ENCODE measurements at regions not wholly inside any gene's neighbourhood (a gene's known extent, or its start where the extent isn't known, plus 50 kb on each side); places are given as distances from the start of the nearest gene placed in this dataset.

DNA sequence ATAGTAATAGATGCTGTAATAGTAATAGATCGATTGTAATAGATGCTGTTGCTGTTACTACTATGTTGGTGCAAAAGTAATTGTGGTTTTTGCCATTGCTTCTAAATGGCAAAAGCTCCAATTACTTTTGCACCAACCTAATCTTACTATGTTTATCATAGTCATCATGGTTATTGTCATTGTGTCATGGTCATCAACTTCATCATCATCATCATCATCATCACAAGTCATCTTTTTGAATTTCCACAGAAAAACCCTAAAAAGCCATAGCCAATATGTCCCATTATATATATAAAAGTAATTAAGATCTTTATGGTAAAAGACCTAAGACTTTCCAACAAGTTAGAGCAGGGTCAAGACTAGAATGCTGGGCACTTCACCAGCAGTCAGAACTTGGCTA lies 435.1 kb upstream of the MARCKS start:
- in situ Hi-C loops (cut with HindIII; ENCODE audit: low sequenced_read_pairs): no loop called here

DNA sequence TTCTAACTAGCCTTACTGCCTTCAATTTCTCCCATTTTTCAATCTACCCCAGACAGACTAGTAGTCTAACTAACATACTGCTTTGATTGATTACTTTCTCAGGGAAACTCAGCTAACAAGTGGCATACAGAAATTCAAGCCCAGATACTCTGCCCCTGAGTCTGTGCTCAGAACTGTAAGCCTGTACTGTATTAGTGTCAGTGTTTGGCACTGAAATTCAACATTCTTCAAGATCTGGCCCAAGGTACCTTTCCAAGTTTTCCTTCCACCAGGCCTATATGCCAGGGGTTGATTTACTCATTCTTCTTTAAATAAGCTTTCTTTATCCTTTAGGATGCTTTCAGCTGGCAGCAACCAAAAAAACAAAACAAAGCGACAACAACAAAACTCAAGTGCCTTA lies 433.2 kb upstream of the MARCKS start:
- in situ Hi-C loops (cut with HindIII; ENCODE audit: low sequenced_read_pairs): no loop called here

DNA sequence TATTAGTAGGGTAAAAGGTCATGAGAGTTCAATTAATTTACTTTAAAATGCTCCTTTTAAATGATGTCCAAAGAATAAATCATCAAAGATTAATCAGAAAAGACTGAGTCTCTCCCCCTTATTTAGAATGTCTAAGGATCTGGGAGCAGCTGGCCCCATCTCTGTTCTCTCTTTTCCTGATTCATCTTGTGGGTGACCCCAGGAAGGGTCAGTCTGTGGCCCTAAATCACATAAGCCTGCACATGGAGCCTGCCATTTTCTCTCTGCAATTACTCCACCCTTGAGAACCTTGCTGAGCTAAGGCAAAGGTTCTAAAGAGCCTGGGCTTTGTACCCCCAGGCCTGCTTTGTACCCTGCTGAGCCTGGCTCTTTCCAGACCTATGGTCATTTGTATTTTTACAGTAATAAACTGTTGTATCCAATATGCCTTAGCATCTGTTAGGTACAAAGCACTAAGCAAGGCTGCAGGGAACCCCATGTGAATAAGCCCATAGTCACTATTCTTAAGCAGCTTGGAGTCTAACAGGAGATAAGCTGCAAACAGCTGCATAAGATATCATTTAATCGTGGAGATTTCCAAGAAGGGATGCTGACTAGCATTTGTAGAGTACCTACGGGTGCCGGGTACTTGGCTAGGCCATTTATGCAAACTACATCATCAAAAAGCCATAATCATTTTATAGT lies 431.0 kb upstream of the MARCKS start:
- in situ Hi-C loops (cut with HindIII; ENCODE audit: low sequenced_read_pairs): no loop called here

DNA sequence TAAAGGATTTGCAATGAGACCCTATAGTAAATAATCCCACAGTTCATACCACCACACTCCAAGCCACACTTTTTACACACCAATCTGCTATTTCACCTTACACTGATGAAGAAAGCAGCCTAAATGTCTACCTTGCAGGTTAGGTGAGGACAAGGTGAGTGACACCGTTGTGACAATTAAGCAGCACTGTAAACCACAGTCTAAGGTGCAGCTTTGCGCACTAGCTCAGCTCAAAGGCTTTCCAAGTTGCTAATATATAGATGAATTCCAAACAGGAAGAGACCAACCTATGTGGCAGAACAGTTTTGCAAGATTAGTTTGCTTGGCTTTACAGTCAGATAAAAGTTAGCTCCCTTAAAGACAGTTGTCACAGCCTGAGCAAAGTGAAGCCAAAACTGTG lies 429.5 kb upstream of the MARCKS start:
- in situ Hi-C loops (cut with HindIII; ENCODE audit: low sequenced_read_pairs): no loop called here

DNA sequence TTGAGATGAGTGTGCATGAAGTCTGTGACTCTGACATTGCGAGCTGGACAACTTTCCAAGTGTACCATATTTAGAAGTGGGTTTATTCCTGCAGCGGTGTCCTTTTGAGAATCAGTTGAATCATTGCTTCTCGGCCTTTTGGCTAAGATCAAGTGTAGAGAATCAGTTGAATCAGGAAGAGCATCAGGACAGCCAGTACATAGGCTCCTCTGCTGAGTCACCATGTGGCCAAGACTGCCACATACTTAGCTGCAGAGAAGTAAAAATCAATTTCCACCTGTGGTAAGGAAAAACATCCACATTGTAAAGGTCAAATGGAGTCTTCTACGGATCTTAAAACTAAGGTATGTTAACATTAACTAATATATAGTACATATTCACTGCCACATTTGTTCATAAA lies 428.4 kb upstream of the MARCKS start:
- in situ Hi-C loops (cut with HindIII; ENCODE audit: low sequenced_read_pairs): no loop called here

DNA sequence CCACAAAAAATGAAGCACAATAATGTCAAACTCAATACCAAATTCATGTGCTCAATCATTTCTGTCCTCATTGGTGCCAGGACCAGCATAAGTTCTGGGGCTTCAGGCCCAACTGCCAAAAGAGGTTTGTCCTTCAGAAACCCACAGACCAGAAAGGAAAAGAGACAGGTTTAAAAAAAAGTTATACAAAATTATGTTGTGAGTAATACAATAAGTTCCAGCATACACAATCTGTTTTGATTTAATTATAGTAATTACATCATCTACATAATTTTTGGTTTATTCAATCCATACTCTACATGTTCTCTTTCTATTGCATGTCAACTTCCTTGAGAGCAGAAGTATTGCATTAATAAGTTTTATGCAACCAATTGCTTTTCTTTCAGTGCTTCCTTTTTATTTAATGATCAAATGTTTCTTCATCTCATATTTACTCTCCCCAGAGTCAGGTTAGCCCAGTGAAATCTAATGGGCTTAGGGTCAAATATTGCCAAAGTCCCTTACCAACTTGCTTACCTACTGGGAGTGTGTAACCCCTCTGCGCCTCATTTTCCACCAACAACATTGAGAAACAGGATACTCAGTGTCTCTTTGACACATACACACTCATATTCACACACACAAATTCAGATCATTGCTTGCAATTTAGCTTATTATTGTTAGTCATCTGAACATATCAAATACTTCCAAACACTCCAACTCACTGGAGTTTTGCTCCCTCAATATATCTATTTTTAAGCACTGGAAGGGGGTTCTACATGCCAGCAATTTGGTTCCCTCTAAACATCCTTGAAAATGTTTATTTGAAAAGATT lies 424.4 kb upstream of the MARCKS start:
- in situ Hi-C loops (cut with HindIII; ENCODE audit: low sequenced_read_pairs): no loop called here

DNA sequence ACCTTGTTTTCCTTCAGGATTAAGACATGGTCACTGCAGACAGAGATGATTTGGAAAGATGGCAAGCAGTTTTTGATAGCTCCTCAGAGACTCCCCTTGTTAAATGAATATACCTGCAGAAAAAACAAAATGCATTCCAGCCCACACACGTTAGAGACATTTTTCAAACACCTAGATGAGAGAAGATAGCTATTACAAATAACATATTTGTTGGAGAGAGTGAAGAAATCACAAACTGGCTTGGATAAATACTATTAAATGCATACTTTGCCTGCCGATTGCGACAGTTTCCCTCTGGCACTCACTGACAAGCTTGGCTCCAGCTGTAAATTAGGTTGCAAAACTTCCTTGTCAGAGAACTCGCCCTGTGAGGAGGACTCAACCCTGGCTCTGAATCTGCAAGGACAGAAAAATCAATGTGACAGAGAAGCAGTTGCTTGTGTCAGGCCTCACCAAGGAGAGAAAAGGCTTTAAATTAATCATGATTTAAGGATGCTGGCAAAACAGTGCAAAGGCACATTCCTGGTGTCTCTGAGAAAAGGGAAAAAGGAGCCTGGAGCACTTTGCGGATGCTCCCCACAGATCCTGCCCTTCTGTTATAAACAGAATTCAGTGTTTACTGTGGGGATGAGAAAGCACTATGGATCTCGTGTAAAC lies 423.7 kb upstream of the MARCKS start:
- in situ Hi-C loops (cut with HindIII; ENCODE audit: low sequenced_read_pairs): no loop called here

DNA sequence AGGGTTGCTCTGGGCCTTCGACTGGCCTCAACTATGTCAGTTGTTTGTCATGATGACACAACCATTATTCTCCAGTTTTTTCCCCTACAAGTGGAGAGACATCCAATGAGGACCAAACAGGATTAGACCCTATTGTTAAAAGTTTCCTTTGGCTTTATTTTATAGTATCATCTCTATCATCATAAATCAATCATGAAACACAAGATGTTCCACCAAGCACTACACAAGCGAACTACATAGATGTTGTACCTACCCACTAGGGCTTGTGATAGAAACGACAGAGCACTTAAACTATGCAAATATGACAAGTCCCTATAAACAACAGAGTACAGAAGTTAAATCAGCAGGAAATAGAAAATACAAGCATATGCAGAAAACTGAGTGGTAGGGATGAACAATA lies 422.5 kb upstream of the MARCKS start:
- in situ Hi-C loops (cut with HindIII; ENCODE audit: low sequenced_read_pairs): no loop called here

DNA sequence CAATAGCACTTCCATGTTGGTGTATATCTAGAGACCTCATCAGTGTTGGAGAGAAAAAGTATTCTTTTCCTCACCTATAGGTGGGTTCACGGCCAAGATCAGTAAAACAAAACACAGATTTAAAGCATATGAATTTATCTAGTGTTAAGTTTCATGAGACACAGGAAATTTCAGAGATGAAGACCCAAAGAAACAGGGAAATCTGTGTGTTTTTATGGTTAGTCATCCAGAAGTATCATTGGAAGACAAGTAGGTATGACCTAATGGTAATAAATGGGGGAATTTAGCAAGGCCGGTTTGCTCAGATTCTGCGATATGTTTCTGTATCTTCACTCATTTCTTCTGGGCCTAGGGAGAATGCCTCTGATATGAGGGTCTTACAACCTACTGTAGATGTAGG lies 419.6 kb upstream of the MARCKS start:
- in situ Hi-C loops (cut with HindIII; ENCODE audit: low sequenced_read_pairs): no loop called here

DNA sequence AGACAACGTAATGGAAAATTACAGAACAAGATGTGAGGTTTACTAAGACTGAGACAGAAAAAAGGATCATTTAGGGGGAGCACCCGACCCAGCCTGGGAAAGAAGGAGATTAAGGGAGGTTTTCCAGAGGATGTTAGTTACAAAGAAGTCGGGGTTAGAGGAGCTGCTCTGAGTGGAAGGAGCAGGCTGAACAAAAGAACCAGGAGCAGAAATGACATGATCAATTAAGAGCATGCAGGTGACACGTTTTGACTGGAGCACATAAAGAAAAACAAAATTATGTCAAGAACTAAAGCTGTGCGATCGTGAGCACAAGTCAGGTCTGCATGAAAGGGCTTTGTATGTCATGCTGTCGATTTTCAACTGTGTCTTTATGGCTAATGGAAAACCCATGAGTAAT lies 417.3 kb upstream of the MARCKS start:
- in situ Hi-C loops (cut with HindIII; ENCODE audit: low sequenced_read_pairs): no loop called here

DNA sequence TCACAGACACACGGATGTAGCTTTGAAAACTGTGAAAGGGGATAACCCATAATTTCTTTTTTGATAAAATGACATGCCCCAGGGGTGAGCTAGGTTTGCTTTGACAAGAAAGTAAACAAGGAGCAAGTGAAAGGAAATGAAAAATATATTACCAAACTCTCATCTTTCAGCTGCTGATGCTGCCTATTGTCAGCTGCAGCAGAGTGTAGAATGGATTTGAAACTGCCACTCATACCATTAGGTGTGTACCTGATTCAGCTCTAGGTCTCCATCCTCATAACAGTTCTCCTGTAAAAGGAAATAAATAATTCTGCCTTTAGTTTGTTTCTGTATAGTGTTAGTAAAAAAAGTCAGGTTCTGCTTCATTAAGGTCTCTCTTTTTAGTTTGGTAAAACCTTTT lies 415.1 kb upstream of the MARCKS start:
- in situ Hi-C loops (cut with HindIII; ENCODE audit: low sequenced_read_pairs): no loop called here

DNA sequence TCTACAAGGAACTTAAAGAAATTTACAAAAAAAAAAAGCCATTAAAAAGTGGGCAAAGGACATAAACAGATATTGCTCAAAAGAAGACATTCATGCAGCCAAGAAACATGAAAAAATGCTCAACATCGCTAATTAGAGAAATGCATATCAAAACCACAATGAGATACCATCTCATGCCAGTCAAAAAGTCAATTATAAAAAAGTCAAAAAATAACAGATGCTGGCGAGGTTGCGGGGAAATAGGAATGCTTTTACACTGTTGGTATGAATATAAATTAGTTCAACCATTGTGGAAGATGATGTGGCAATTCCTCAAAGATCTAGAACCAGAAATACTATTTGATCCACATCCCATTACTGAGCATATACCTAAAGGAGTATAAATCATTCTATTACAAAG lies 411.9 kb upstream of the MARCKS start:
- in situ Hi-C loops (cut with HindIII; ENCODE audit: low sequenced_read_pairs): no loop called here

DNA sequence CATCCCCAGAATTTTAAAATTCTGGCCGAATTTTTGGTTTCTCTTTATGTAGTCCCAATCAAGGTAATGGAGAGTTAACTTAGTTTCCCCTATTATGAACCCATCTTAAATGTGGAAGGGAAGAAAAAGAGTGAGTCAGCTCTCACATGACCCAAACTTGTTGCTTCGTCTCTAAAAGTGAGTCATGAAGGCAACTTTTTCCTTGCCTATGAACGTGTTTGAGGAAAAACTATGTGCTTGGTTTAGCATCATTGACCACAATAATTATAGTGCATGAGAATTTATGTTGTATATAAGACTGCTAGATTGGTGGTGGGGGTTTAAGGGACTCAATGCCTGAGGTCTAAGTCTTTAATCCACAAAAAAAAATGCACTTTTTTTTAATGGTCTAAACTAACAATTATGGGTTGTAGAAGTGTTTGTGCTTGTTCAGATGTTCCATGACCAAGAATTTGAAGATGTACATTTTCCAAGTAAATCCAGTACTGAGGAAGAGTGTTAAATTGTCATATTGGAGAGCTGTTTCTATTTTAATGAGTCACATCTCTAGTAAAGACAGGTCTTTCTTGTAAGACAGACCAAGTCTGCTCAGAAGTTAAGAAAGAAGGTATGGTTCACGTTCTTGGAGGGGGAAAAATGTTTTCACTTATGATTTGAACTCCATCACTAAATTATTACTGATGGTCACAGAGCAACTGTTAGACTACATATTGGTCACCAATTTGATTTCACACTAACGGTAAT lies 409.9 kb upstream of the MARCKS start:
- in situ Hi-C loops (cut with HindIII; ENCODE audit: low sequenced_read_pairs): no loop called here

DNA sequence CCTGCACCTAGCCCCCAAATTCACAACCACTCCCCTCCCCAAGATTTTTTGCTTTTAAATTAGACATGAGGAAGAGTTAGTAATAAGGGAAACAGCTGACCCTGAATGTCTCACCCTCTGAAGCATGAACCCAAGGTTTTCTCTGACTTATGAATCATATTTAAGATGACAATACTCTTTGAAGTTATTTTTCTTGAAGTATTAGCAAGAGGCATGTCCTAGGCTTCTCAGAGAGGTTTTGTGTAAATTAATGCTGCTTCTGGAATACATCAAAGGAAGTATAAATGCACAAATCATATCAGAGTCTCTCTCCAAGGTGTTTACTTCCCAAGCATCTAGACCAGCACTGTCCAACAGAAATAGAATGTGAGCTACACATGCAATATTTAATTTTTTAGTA lies 408.1 kb upstream of the MARCKS start:
- in situ Hi-C loops (cut with HindIII; ENCODE audit: low sequenced_read_pairs): no loop called here

DNA sequence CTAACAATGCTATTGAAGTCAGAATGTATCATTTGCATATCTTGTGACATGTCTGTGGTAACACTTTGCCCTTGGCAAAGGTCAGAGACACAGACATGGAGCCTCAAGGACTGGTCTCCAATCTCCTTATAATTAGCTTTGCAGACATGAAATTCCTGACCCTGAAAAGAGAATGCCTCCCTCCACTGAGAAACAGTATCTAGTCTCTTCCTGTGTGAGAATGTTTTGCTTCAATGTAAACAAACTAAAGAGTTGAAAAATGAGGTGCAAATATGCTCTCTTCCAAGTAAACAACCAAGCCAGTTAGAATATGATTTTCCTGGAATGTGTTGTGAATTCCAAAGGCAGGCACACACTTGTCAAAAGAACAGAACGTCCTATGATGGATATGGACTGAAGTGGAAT lies 407.1 kb upstream of the MARCKS start:
- in situ Hi-C loops (cut with HindIII; ENCODE audit: low sequenced_read_pairs): no loop called here

DNA sequence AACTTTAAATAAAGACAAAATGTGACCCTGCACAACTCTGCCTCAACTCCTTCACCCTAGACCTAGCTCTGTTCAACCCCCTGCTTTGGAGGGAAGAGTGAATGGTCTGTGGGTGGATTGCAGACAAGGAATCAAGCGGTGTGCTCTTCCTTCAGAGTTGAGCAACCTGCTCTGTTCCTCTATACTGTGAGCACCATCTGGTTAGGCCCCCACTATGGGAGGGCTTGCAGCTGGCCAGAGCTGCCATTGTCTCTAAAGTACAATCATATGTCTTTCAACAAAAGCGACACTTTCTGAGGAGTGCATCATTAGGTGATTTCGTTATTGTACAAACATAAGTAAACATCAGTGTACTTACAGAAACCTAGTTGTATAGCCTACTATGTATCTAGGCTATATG lies 406.1 kb upstream of the MARCKS start:
- in situ Hi-C loops (cut with HindIII; ENCODE audit: low sequenced_read_pairs): no loop called here

DNA sequence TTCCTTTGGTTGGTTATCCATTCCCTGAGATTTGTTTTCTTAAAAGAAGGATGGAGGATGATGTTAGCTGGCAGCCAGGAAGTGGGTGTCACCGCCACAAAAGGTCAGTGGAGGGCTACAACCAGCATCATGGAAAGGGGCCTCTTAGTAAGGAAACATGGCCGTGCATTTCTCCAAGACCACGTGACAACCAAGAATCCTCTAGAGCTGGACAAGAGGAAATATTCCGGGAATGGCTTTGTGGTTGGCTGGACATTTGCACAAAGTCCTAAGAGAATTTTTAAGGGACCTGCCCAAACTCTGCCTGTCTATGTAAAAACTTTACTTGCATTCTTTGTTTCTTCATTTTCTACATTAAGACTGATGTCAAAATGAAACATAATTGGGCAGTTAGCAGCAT lies 399.9 kb upstream of the MARCKS start:
- in situ Hi-C loops (cut with HindIII; ENCODE audit: low sequenced_read_pairs): no loop called here

DNA sequence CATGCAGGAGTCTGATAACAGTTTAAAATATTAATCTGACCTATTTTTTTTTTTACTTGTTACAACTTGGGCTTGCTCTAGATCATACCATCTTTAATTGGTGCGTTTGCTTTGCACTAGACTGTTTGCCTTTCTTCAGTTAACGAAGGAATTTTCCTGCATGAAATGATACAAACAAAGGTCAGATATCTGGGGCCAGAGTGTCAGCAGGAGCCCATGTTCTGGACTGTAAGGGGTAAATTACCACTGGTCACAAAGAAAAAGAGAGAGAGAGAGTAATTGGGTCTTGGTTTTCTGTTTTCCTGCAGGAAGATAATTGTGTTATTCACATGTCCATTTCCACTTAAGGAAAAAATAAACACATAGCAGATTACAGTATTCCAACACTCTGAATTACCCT lies 399.4 kb upstream of the MARCKS start:
- in situ Hi-C loops (cut with HindIII; ENCODE audit: low sequenced_read_pairs): no loop called here

DNA sequence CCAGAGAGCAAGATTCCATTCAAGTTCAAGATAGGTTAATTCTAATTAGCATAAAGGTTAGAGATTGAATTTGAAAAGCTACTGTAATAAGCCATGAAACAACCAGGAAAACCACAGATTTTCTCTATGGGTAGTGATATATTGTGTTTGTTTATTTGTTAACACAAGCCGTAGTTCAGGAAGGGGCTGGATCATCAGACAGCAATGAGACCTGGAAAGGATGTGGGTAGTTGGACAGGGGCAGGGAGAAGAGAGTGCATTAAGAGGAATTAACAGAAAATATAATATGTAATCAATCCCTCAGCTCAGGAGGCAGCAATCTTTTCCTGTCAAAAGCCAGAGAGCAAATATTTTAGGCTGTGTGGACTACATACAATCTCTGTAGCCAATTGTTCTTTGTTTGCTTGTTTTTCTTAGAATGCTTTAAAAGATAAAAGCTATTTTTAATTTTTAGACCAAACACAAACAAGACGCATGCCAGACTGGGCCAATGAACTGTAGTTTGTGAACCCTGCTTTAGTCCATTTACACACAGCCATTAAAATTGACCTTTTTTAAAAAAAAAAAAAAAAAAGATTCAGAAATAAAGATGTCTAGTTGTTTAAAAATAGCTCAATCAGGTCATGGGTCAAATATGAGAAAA lies 398.7 kb upstream of the MARCKS start:
- in situ Hi-C loops (cut with HindIII; ENCODE audit: low sequenced_read_pairs): no loop called here

DNA sequence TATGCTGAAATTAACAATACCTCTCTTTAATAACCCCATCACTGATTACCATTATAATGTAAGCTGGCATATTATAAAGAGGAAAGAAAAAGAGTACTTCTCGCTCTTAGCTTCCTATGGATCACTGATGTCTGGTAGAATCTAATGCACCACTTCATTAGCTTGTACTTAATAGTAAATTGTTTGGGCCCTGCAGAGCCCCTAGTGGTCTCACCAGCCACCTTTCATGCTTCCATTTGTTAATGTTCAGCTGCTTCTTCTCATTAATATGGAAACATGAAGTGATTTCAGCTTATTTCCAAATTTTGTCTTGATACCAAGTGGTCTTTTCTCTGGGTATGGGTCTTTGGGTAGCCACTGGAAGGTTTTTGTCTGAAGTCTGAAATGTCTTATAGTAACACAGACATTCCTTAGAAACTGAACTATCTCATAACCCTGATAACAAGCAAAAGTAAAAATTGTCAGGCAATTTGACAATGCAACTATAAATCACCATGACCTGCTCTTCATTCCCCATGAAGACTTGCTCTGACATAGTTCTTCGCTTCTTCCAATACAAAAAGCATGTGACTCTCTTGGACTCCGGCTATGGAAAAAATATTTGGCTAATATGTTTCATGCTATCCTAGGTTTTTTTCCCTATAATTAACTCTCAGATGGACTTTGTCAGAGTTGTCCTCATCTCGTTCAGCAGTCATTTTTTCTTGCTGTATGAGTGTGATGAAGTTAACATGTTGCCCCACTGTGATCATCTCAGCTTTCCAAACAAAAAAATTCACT lies 395.8 kb upstream of the MARCKS start:
- in situ Hi-C loops (cut with HindIII; ENCODE audit: low sequenced_read_pairs): no loop called here

Measured in endothelial cell of hepatic sinusoid (primary cell).